ENCODE measurements at regions not wholly inside any gene's neighbourhood (a gene's known extent, or its start where the extent isn't known, plus 50 kb on each side); places are given as distances from the start of the nearest gene placed in this dataset.

GRCh38 chr3:113125951-113126350 is 85.4 kb upstream of the BOC start:
- no peak for TF ChIP-seq CEBPB (IDR thresholded peaks at IDR 0.05; ENCODE audit: low read depth)
- TF ChIP-seq CTCF (IDR thresholded peaks at IDR 0.05 in 2 of 3, conservative IDR thresholded peaks at IDR 0.05 in 1 of 3; ENCODE audit: borderline replicate concordance in 1 of 3, insufficient read depth in 1 of 3, low read depth in 2 of 3, low read length in 2 of 3) = no peak
- no peak for TF ChIP-seq EGR1 (IDR thresholded peaks at IDR 0.05; ENCODE audit: low read depth)
- TF ChIP-seq SRF (IDR thresholded peaks at IDR 0.05; ENCODE audit: low read depth) = no peak
- TF ChIP-seq POLR2A (IDR thresholded peaks at IDR 0.05; ENCODE audit: borderline replicate concordance, extremely low read depth, insufficient read depth, insufficient read length) = no peak
- TF ChIP-seq RAD21 (IDR thresholded peaks at IDR 0.05; ENCODE audit: low read depth) = no peak
- TF ChIP-seq TCF7L2 (IDR thresholded peaks at IDR 0.05; ENCODE audit: borderline replicate concordance, extremely low read depth, insufficient read depth, insufficient read length) = no peak
- TF ChIP-seq, protein P1, sequence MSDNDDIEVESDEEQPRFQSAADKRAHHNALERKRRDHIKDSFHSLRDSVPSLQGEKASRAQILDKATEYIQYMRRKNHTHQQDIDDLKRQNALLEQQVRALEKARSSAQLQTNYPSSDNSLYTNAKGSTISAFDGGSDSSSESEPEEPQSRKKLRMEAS (IDR thresholded peaks at IDR 0.05) = no peak
- TF ChIP-seq REST (IDR thresholded peaks at IDR 0.05; ENCODE audit: low read depth) = no peak
- TF ChIP-seq FOSL1 (IDR thresholded peaks at IDR 0.05; ENCODE audit: low read depth) = no peak
